Testis (tissue), 2 donors: ENCODE measurements at regions not wholly inside any gene's neighbourhood (a gene's known extent, or its start where the extent isn't known, plus 50 kb on each side); places are given as distances from the start of the nearest gene placed in this dataset.

Experiments
- DNase-seq: peaks from one replicate; pipeline ENCODE4 v3.0.0-alpha.2; 2019
- H3K27ac ChIP-seq, 2 donors: fragments of 200-600 bp; sonication (generic); one replicate each; pipeline ENCODE4 v1.5.1; 2019
- H3K27me3 ChIP-seq: fragments of 200-600 bp; sonication (generic); one replicate; pipeline ENCODE4 v1.5.1; 2019
- H3K36me3 ChIP-seq: fragments of 200-600 bp; sonication (generic); one replicate; pipeline ENCODE4 v1.5.1; 2017; ENCODE audit warnings: low read depth; ENCODE audit errors: missing control alignments
- H3K4me1 ChIP-seq: fragments of 200-600 bp; sonication (generic); one replicate; pipeline ENCODE4 v1.5.1; 2019
- H3K4me3 ChIP-seq, 2 donors: fragments of 200-600 bp; sonication (generic); one replicate each; pipeline ENCODE4 v1.5.1; 2017 to 2019
- H3K9me3 ChIP-seq: fragments of 200-600 bp; sonication (generic); one replicate; pipeline ENCODE4 v1.5.1; 2017
- CTCF ChIP-seq, 3 experiments: fragments of 450-650 bp in 2 of 3; fragments of 200-600 bp in 1 of 3; sonication (generic) in 1 of 3; IDR thresholded peaks; one replicate each; pipeline ENCODE4 v1.5.1; 2016 to 2019; ENCODE audit warnings: antibody characterized with exemption in 3 of 3, mild to moderate bottlenecking in 2 of 3, moderate library complexity in 1 of 3
- POLR2A ChIP-seq: fragments of 450-650 bp; IDR thresholded peaks from one replicate; pipeline ENCODE4 v1.6.1; 2017; ENCODE audit warnings: antibody characterized with exemption, mild to moderate bottlenecking, moderate library complexity
- WGBS, 2 donors: methylation state at CpG; one replicate each; pipeline ENCODE4 v1.1.5; 2018; 5-methylcytosine and 5-hydroxymethylcytosine counted together
- intact Hi-C: fragments of 100-400 bp; cut with DNase I; formaldehyde crosslinking; loops from one replicate; pipeline ENCODE4 v1.15.1; 2023; ENCODE audit warnings: low total_unique reads

- H3K27ac ChIP-seq, result no peak overlapping the region
- no peak for DNase-seq
- intact Hi-C loops, result no loop called here
- H3K4me3 ChIP-seq, result no peak overlapping the region
- H3K9me3 ChIP-seq, result no peaks in the 10 kb centered on the region
- H3K4me1 ChIP-seq, result peaks cover 12% of the 10 kb centered on the region
- TF ChIP-seq POLR2A (no peak), CTCF (IDR thresholded peaks at IDR 0.05) (no peak)
- WGBS, 2 donors, result 91 to 94% methylated on average over 10 of the region's 10 CpGs
- no peaks in the 10 kb centered on the region for H3K27me3 ChIP-seq
- H3K36me3 ChIP-seq, result no peaks in the 10 kb centered on the region
These were observed 80.7 kb downstream of the ANKRD60 start for GRCh38 chr20:58147628-58148370.

GRCh38 chr20:58146746-58147140 is 81.7 kb downstream of the ANKRD60 start:
- Histone ChIP-seq H3K4me1 (peaks cover 12% of the 10 kb centered on the region), H3K9me3 (no peaks in the 10 kb centered on the region), H3K27me3 (no peaks in the 10 kb centered on the region), H3K27ac (peak overlapping the region; percentile 68 to 79), H3K4me3 (no peak overlapping the region), H3K36me3 (no peaks in the 10 kb centered on the region)
- WGBS, 2 donors, result 74 to 77% methylated on average over 11 of the region's 11 CpGs
- intact Hi-C loops, result no loop called here
- no peak for TF ChIP-seq CTCF (IDR thresholded peaks at IDR 0.05)
- no peak for TF ChIP-seq POLR2A
- no peak for DNase-seq

DNA sequence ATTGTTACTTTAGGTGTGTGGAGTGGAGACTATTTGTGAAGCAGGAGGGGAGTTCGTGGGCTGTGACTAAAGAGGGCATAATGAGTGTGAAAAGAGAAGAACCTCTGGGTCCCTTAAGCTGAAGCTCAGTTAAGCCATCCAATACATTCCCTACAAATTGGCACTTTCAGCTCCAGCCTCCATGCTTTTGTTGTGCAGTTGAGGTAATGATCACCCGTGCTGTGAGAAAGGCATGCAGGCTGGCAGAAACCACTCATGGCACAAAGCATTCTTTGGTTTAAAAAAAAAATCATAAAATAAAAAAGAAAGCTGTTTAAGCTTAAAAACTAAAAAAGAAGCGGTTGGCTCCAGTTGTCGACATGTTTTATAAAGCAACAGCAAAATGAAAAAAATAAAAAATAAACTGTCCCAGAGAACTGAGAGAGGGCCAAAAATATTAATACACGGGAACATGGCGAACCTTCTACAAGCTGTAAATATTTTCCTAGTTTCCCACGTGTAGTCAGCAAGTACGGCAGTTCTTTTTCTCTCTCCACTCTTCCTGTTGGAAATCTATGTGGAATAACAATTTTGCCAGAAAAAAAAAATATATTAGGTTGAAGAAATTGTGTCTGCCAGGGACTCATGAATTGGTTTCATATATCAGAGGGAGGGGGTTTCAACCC is 82.2 kb downstream of the ANKRD60 start:
- Histone ChIP-seq H3K4me1 (peaks cover 12% of the 10 kb centered on the region), H3K27ac (peak overlapping the region; percentile 68 to 87), H3K27me3 (no peaks in the 10 kb centered on the region), H3K9me3 (no peaks in the 10 kb centered on the region), H3K36me3 (no peaks in the 10 kb centered on the region), H3K4me3 (no peak overlapping the region)
- DNase-seq, result no peak
- TF ChIP-seq POLR2A (no peak), CTCF (IDR thresholded peaks at IDR 0.05) (no peak)
- intact Hi-C loops, result no loop called here
- 50 to 58% methylated on average over 8 of the region's 8 CpGs for WGBS, 2 donors

- Histone ChIP-seq H3K36me3 (no peaks in the 10 kb centered on the region), H3K4me1 (peaks cover 12% of the 10 kb centered on the region), H3K27ac (peak overlapping the region; percentile 56 to 87), H3K9me3 (no peaks in the 10 kb centered on the region), H3K27me3 (no peaks in the 10 kb centered on the region), H3K4me3 (no peak overlapping the region)
- DNase-seq, result no peak
- intact Hi-C loops, result no loop called here
- WGBS, 2 donors, result 79 to 85% methylated on average over 5 to 6 of the region's 6 CpGs
- TF ChIP-seq CTCF (IDR thresholded peaks at IDR 0.05), result no peak
- no peak for TF ChIP-seq POLR2A
These were observed 82.9 kb downstream of the ANKRD60 start for GRCh38 chr20:58145506-58146080.
